ENCODE measurements at regions not wholly inside any gene's neighbourhood (a gene's known extent, or its start where the extent isn't known, plus 50 kb on each side); places are given as distances from the start of the nearest gene placed in this dataset.

DNA sequence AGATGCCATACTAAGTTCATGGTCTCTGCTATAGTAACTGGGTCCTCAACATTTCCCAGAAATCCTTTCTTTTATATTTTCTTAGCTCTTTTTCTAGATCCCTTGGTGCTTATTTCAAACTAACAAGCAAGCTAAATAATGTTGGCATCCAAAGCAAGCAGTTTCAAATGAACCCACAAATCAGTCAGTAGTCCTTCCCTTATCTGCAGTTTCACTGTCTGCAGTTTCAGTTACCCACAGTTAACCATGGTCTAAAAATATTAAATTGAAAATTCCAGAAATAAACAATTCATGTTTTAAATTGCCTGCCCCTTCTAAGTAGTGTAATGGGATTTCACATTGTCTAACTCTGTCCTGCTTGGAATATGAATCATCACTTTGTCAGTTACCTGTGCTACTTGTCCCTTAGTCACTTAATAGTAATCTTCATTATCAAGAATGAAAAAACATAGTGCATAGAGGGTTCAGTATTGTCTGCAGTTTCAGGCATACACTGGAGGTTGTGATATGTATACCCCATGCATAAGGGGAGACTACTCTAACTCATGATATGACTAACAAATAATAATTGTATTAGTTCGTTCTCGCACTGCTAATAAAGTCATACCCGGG lies 633.7 kb downstream of the MECOM start:
- H3K36me3 Mint-ChIP-seq (ENCODE audit: insufficient read depth): no peaks in the 10 kb centered on the region
- H3K9me3 Mint-ChIP-seq (ENCODE audit: low read depth): no peaks in the 10 kb centered on the region
- no peak overlapping the region for H3K4me3 Mint-ChIP-seq (ENCODE audit: low read depth)
- H3K4me1 Mint-ChIP-seq (ENCODE audit: low read depth): no peaks in the 10 kb centered on the region
- DNase-seq (ENCODE audit: low spot score, unreplicated experiment): no peak
- TF ChIP-seq, protein P1, sequence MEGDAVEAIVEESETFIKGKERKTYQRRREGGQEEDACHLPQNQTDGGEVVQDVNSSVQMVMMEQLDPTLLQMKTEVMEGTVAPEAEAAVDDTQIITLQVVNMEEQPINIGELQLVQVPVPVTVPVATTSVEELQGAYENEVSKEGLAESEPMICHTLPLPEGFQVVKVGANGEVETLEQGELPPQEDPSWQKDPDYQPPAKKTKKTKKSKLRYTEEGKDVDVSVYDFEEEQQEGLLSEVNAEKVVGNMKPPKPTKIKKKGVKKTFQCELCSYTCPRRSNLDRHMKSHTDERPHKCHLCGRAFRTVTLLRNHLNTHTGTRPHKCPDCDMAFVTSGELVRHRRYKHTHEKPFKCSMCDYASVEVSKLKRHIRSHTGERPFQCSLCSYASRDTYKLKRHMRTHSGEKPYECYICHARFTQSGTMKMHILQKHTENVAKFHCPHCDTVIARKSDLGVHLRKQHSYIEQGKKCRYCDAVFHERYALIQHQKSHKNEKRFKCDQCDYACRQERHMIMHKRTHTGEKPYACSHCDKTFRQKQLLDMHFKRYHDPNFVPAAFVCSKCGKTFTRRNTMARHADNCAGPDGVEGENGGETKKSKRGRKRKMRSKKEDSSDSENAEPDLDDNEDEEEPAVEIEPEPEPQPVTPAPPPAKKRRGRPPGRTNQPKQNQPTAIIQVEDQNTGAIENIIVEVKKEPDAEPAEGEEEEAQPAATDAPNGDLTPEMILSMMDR (IDR thresholded peaks at IDR 0.05; ENCODE audit: unreplicated experiment): no peak
- H3K27ac Mint-ChIP-seq: no peak overlapping the region
- no peaks in the 10 kb centered on the region for H3K27me3 Mint-ChIP-seq

DNA sequence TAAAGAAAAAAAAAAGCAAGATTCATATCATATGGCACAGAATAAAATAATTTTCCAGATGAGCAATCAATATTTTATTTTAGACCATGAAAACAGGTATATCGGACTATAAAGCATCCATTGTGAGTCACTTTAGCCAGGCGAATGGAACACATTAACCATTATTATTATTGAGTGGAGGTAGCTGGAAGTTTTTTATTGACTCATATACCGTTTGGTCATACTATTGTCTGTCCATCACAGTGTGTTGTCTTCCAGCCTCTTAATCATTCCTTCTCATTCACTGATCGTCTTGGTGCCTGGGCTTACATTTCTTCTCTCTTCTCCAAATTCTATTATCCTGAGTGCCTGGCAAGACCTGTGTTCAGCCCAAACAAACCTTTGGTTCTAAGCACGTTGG lies 634.8 kb downstream of the MECOM start:
- no peaks in the 10 kb centered on the region for H3K27me3 Mint-ChIP-seq
- DNase-seq (ENCODE audit: low spot score, unreplicated experiment): no peak
- no peak overlapping the region for H3K27ac Mint-ChIP-seq
- H3K4me1 Mint-ChIP-seq (ENCODE audit: low read depth): no peaks in the 10 kb centered on the region
- TF ChIP-seq, protein P1 (IDR thresholded peaks at IDR 0.05; ENCODE audit: unreplicated experiment): no peak
- no peak overlapping the region for H3K4me3 Mint-ChIP-seq (ENCODE audit: low read depth)
- H3K36me3 Mint-ChIP-seq (ENCODE audit: insufficient read depth): no peaks in the 10 kb centered on the region
- H3K9me3 Mint-ChIP-seq (ENCODE audit: low read depth): no peaks in the 10 kb centered on the region

DNA sequence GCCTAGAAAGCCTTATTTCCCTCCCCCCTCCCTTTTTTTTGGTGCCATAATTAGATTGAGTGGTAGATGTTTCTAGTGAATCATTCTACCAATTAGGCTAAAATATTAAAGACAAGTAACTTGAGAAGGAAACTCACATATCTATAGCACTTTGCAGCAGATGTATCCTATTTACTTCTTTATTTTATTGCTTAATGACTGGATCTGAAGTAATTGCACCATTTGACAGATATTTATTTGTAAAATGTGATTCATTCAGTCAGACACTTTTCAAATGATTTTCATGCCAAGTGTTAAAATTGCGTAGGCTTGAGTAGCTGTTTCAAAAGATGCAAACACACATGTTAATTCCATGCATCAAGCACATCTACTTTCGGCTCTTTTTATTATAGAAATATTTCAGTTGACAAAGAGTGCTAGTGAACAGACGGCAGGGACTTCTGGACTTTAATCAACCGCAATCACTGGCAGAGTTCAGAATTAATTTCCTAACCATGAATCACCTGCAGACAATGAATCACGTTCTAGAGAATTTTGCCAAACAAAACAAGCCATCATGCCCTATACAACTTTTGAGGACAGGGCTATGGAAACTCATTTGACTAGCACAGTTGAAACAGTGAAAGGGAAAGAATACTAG lies 636.8 kb downstream of the MECOM start:
- Mint-ChIP-seq H3K27ac (no peak overlapping the region), H3K4me1 (ENCODE audit: low read depth) (no peaks in the 10 kb centered on the region), H3K9me3 (ENCODE audit: low read depth) (no peaks in the 10 kb centered on the region), H3K36me3 (ENCODE audit: insufficient read depth) (no peaks in the 10 kb centered on the region), H3K4me3 (ENCODE audit: low read depth) (no peak overlapping the region), H3K27me3 (no peaks in the 10 kb centered on the region)
- DNase-seq (ENCODE audit: low spot score, unreplicated experiment): no peak
- TF ChIP-seq, protein P1 (IDR thresholded peaks at IDR 0.05; ENCODE audit: unreplicated experiment): no peak

DNA sequence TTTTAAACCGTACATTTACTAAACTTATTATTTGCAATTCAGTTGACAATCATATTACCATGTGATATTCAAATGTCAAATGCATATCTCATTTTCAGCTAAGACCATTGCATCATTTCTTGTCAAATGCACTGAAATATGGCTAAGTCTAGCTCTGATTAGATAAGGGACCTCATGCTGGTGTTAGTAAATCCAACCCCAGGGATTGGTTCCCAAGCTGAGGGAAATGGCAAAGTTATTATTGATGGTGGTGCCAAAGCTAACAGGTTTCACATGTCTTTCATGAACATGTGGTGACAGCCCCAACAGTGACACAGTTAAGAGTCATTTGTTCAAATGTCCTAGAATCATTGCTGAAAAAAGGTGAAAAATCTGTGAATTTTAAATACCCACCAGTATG lies 641.1 kb downstream of the MECOM start:
- H3K27me3 Mint-ChIP-seq: no peaks in the 10 kb centered on the region
- H3K9me3 Mint-ChIP-seq (ENCODE audit: low read depth): no peaks in the 10 kb centered on the region
- no peak overlapping the region for H3K27ac Mint-ChIP-seq
- no peaks in the 10 kb centered on the region for H3K4me1 Mint-ChIP-seq (ENCODE audit: low read depth)
- no peak overlapping the region for H3K4me3 Mint-ChIP-seq (ENCODE audit: low read depth)
- no peaks in the 10 kb centered on the region for H3K36me3 Mint-ChIP-seq (ENCODE audit: insufficient read depth)
- DNase-seq (ENCODE audit: low spot score, unreplicated experiment): no peak
- TF ChIP-seq, protein P1 (IDR thresholded peaks at IDR 0.05; ENCODE audit: unreplicated experiment): no peak

DNA sequence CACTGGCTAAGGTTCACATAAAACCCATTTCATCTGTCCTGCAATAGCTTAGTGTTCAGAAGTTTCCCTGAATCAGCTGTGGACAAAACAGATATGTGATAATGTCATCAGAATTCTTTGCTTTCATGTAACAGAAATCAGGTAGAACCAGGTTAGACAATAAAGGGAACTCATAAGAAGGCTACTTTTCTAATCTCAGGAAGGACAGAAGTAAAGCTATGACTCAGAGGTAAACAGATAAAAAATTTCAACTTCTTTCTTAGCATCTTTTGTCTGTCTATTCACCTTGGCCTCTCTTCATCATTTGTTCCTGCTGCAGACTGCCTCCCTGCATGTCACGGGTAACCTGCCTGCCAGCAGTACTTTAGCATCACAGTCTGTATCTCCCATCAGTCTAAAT lies 643.1 kb downstream of the MECOM start:
- Mint-ChIP-seq H3K27me3 (no peaks in the 10 kb centered on the region), H3K4me3 (ENCODE audit: low read depth) (no peak overlapping the region), H3K36me3 (ENCODE audit: insufficient read depth) (no peaks in the 10 kb centered on the region), H3K27ac (no peak overlapping the region), H3K4me1 (ENCODE audit: low read depth) (no peaks in the 10 kb centered on the region), H3K9me3 (ENCODE audit: low read depth) (no peaks in the 10 kb centered on the region)
- TF ChIP-seq, protein P1 (IDR thresholded peaks at IDR 0.05; ENCODE audit: unreplicated experiment): no peak
- no peak for DNase-seq (ENCODE audit: low spot score, unreplicated experiment)

Measured in progenitor cell of endocrine pancreas (in vitro differentiated cells).